Cardiac fibroblast (primary cell): ENCODE measurements at regions not wholly inside any gene's neighbourhood (a gene's known extent, or its start where the extent isn't known, plus 50 kb on each side); places are given as distances from the start of the nearest gene placed in this dataset.
"Not testable (repeated sequence)": the region's sequence is repeated elsewhere in the genome, so short reads cannot be mapped to it uniquely, and the experiment has no call there.

ENCODE experiments used
- DNase-seq, 2 donors: peaks; one replicate each; pipeline versions ENCODE4 v3.0.0 to v3.0.0-alpha.2; 2010; ENCODE audit warnings: low read depth in 2 of 2
- H3K4me3 ChIP-seq, 2 donors: replicated peaks in 1 of 2; 1 replicate in 1 of 2; 2 replicates in 1 of 2; pipeline ENCODE4 v1.5.1; 2011; ENCODE audit warnings: low read depth in 2 of 2, low read length in 2 of 2, mild to moderate bottlenecking in 2 of 2, moderate library complexity in 1 of 2
- CTCF ChIP-seq: IDR thresholded peaks from one replicate; pipeline ENCODE4 v1.5.1; 2011; ENCODE audit warnings: low read depth, mild to moderate bottlenecking, low read length, inconsistent platforms

GRCh38 chr6:122180132-122180531 is 219.3 kb upstream of the HSF2 start:
- no peak for TF ChIP-seq CTCF
- DNase-seq, result no peak
- H3K4me3 ChIP-seq, result no peak overlapping the region

GRCh38 chr6:122182061-122182460 is 217.4 kb upstream of the HSF2 start:
- no peak overlapping the region for H3K4me3 ChIP-seq
- no peak for DNase-seq
- no peak for TF ChIP-seq CTCF

- TF ChIP-seq CTCF, result peak; percentile 19
- H3K4me3 ChIP-seq, result no peak overlapping the region
- DNase-seq, result peak; percentile 42 to 48
These were observed 215.0 kb upstream of the HSF2 start for GRCh38 chr6:122184401-122184827.

GRCh38 chr6:122185458-122185857 is 214.0 kb upstream of the HSF2 start:
- H3K4me3 ChIP-seq, result not testable (repeated sequence)

GRCh38 chr6:122187186-122187585 is 212.3 kb upstream of the HSF2 start:
- DNase-seq, result no peak
- no peak overlapping the region for H3K4me3 ChIP-seq
- TF ChIP-seq CTCF, result no peak

More at GRCh38 chr6:122185458-122185857, 214.0 kb upstream of the HSF2 start:
- not testable (repeated sequence) for DNase-seq

- no peak for TF ChIP-seq CTCF
- H3K4me3 ChIP-seq, result no peak overlapping the region
- no peak for DNase-seq
These were observed 200.5 kb upstream of the HSF2 start for GRCh38 chr6:122198922-122199321.

GRCh38 chr6:122200440-122200839 is 199.0 kb upstream of the HSF2 start:
- peak in 1 of 2 donors; percentile 7 for DNase-seq
- H3K4me3 ChIP-seq, result no peak overlapping the region
- no peak for TF ChIP-seq CTCF
